HEK293T (cell line): ENCODE measurements at regions not wholly inside any gene's neighbourhood (a gene's known extent, or its start where the extent isn't known, plus 50 kb on each side); places are given as distances from the start of the nearest gene placed in this dataset.

Source experiments
- LEF1 ChIP-seq: fragments of 450-650 bp; IDR thresholded peaks from 2 replicates; pipeline ENCODE4 v1.6.1; 2017; ENCODE audit warnings: mild to moderate bottlenecking, borderline replicate concordance
- ZNF384 ChIP-seq: fragments of 450-650 bp; IDR thresholded peaks from 2 replicates; pipeline ENCODE4 v1.6.1; 2016

DNA sequence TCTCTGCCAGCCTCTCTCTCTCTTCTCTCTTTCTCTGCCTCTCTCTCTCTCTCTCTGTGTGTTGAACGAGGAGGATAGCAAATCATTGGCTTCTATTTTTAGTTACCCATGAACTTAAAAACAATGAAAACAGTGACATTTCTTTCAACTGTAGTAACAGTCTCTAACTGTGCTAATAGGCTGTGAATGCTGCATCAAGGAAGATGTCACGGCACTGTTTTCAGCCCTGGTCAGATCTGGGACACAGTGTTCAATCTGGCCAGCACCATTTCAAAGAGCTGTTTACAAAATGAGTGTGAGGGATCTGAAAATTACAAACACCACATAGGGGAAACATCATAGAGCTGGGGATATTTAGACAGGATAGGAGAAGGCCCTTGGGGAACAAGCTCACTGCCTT lies 717.0 kb downstream of the FGF9 start:
- no peak for TF ChIP-seq LEF1
- TF ChIP-seq ZNF384 = no peak
